H7 (cell line): ENCODE measurements at regions not wholly inside any gene's neighbourhood (a gene's known extent, or its start where the extent isn't known, plus 50 kb on each side); places are given as distances from the start of the nearest gene placed in this dataset.

ENCODE experiments used
- DNase-seq: peaks from one replicate; pipeline ENCODE4 v3.0.0; 2012
- H3K27me3 ChIP-seq: 2 replicates; pipeline ENCODE4 v1.6.0; 2011; ENCODE audit warnings: mild to moderate bottlenecking, low read length; ENCODE audit not compliant: control insufficient read depth, insufficient read depth
- H3K36me3 ChIP-seq: replicated peaks from 2 replicates; pipeline ENCODE4 v1.5.1; 2011; ENCODE audit warnings: low read length; ENCODE audit not compliant: control insufficient read depth, insufficient read depth
- H3K4me3 ChIP-seq: 2 replicates; pipeline ENCODE4 v1.5.1; 2011; ENCODE audit warnings: low read depth, mild to moderate bottlenecking, control low read depth, low read length, moderate library complexity; ENCODE audit not compliant: insufficient read depth

- peak; percentile 23 for DNase-seq
Observed at GRCh38 chr11:95378111-95378510, 147.1 kb upstream of the SESN3 start.

GRCh38 chr11:95375886-95376285 is 144.9 kb upstream of the SESN3 start:
- no peak for DNase-seq
- Histone ChIP-seq H3K4me3 (no peak overlapping the region), H3K27me3 (no peaks in the 10 kb centered on the region), H3K36me3 (no peaks in the 10 kb centered on the region)

More at GRCh38 chr11:95378111-95378510, 147.1 kb upstream of the SESN3 start:
- Histone ChIP-seq H3K27me3 (no peaks in the 10 kb centered on the region), H3K36me3 (no peaks in the 10 kb centered on the region), H3K4me3 (no peak overlapping the region)

GRCh38 chr11:95375451-95375850 is 144.4 kb upstream of the SESN3 start:
- Histone ChIP-seq H3K27me3 (no peaks in the 10 kb centered on the region), H3K36me3 (no peaks in the 10 kb centered on the region), H3K4me3 (no peak overlapping the region)
- no peak for DNase-seq

- no peak for DNase-seq
- Histone ChIP-seq H3K36me3 (no peaks in the 10 kb centered on the region), H3K4me3 (no peak overlapping the region), H3K27me3 (no peaks in the 10 kb centered on the region)
Observed at GRCh38 chr11:95374105-95374504, 143.1 kb upstream of the SESN3 start.

GRCh38 chr11:95373241-95373640 is 142.2 kb upstream of the SESN3 start:
- no peaks in the 10 kb centered on the region for H3K27me3 ChIP-seq
- H3K36me3 ChIP-seq = no peaks in the 10 kb centered on the region
- no peak for DNase-seq
- H3K4me3 ChIP-seq = no peak overlapping the region

- DNase-seq = no peak
- no peaks in the 10 kb centered on the region for H3K27me3 ChIP-seq
- H3K4me3 ChIP-seq = no peak overlapping the region
- H3K36me3 ChIP-seq = no peaks in the 10 kb centered on the region
Observed at GRCh38 chr11:95372097-95372656, 141.2 kb upstream of the SESN3 start.

GRCh38 chr11:95371153-95371552 is 140.2 kb upstream of the SESN3 start:
- no peak overlapping the region for H3K4me3 ChIP-seq
- DNase-seq = no peak
- H3K27me3 ChIP-seq = no peaks in the 10 kb centered on the region
- no peaks in the 10 kb centered on the region for H3K36me3 ChIP-seq

- H3K27me3 ChIP-seq = no peaks in the 10 kb centered on the region
- no peak for DNase-seq
- H3K36me3 ChIP-seq = no peaks in the 10 kb centered on the region
- H3K4me3 ChIP-seq = no peak overlapping the region
Observed at GRCh38 chr11:95367726-95368125, 136.7 kb upstream of the SESN3 start.

GRCh38 chr11:95365348-95365747 is 134.3 kb upstream of the SESN3 start:
- H3K36me3 ChIP-seq = no peaks in the 10 kb centered on the region
- no peak overlapping the region for H3K4me3 ChIP-seq
- no peaks in the 10 kb centered on the region for H3K27me3 ChIP-seq
- DNase-seq = no peak

- no peak for DNase-seq
- Histone ChIP-seq H3K4me3 (no peak overlapping the region), H3K27me3 (no peaks in the 10 kb centered on the region), H3K36me3 (no peaks in the 10 kb centered on the region)
Observed at GRCh38 chr11:95364324-95365295, 133.6 kb upstream of the SESN3 start.

GRCh38 chr11:95363708-95364107 is 132.7 kb upstream of the SESN3 start:
- Histone ChIP-seq H3K27me3 (no peaks in the 10 kb centered on the region), H3K36me3 (no peaks in the 10 kb centered on the region), H3K4me3 (no peak overlapping the region)
- DNase-seq = peak; percentile 51

- Histone ChIP-seq H3K36me3 (no peaks in the 10 kb centered on the region), H3K4me3 (no peak overlapping the region), H3K27me3 (no peaks in the 10 kb centered on the region)
- no peak for DNase-seq
Observed at GRCh38 chr11:95363164-95363563, 132.2 kb upstream of the SESN3 start.

GRCh38 chr11:95361180-95361579 is 130.2 kb upstream of the SESN3 start:
- DNase-seq = no peak
- Histone ChIP-seq H3K4me3 (no peak overlapping the region), H3K36me3 (no peaks in the 10 kb centered on the region)

GRCh38 chr11:95360377-95361075 is 129.5 kb upstream of the SESN3 start:
- no peak for DNase-seq
- Histone ChIP-seq H3K27me3 (no peaks in the 10 kb centered on the region), H3K4me3 (no peak overlapping the region), H3K36me3 (no peaks in the 10 kb centered on the region)

More at GRCh38 chr11:95361180-95361579, 130.2 kb upstream of the SESN3 start:
- H3K27me3 ChIP-seq = no peaks in the 10 kb centered on the region

GRCh38 chr11:95359756-95360155 is 128.8 kb upstream of the SESN3 start:
- H3K36me3 ChIP-seq = no peaks in the 10 kb centered on the region
- no peak overlapping the region for H3K4me3 ChIP-seq
- H3K27me3 ChIP-seq = no peaks in the 10 kb centered on the region
- DNase-seq = no peak
